ENCODE measurements at regions not wholly inside any gene's neighbourhood (a gene's known extent, or its start where the extent isn't known, plus 50 kb on each side); places are given as distances from the start of the nearest gene placed in this dataset.

GRCh38 chr11:134552749-134553148 is 140.7 kb upstream of the B3GAT1 start:
- TF ChIP-seq CTCF (IDR thresholded peaks at IDR 0.05) (no peak), POLR2AphosphoS5 (IDR thresholded peaks at IDR 0.05) (no peak), POLR2A (IDR thresholded peaks at IDR 0.05) (no peak)
- Histone ChIP-seq H3K36me3 (no peaks in the 10 kb centered on the region), H3K27me3 (replicated peaks; ENCODE audit: insufficient read depth) (no peaks in the 10 kb centered on the region), H3K9me3 (no peaks in the 10 kb centered on the region), H3K27ac (no peak overlapping the region), H3K4me1 (replicated peaks) (no peaks in the 10 kb centered on the region), H3K4me3 (no peak overlapping the region)
- intact Hi-C loops (cut with DNase I), result no loop called here
- no peak for DNase-seq (ENCODE audit: low spot score)
- WGBS, result 34% methylated on average over 1 of the region's 1 CpG

- no peak for DNase-seq (ENCODE audit: low spot score)
- 76% methylated on average over 5 of the region's 5 CpGs for WGBS
- Histone ChIP-seq H3K4me3 (no peak overlapping the region), H3K4me1 (replicated peaks) (no peaks in the 10 kb centered on the region), H3K27me3 (replicated peaks; ENCODE audit: insufficient read depth) (no peaks in the 10 kb centered on the region), H3K27ac (no peak overlapping the region), H3K36me3 (no peaks in the 10 kb centered on the region), H3K9me3 (no peaks in the 10 kb centered on the region)
- intact Hi-C loops (cut with DNase I), result no loop called here
- TF ChIP-seq POLR2A (IDR thresholded peaks at IDR 0.05), result no peak
- TF ChIP-seq CTCF (IDR thresholded peaks at IDR 0.05), result no peak
- TF ChIP-seq POLR2AphosphoS5 (IDR thresholded peaks at IDR 0.05), result no peak
Measured at GRCh38 chr11:134545521-134545920, 133.5 kb upstream of the B3GAT1 start.

GRCh38 chr11:134544095-134544815 is 132.2 kb upstream of the B3GAT1 start:
- Histone ChIP-seq H3K27ac (no peak overlapping the region), H3K27me3 (replicated peaks; ENCODE audit: insufficient read depth) (no peaks in the 10 kb centered on the region), H3K4me3 (no peak overlapping the region), H3K36me3 (no peaks in the 10 kb centered on the region), H3K4me1 (replicated peaks) (no peaks in the 10 kb centered on the region), H3K9me3 (no peaks in the 10 kb centered on the region)
- WGBS, result 79% methylated on average over 14 of the region's 14 CpGs
- TF ChIP-seq CTCF (IDR thresholded peaks at IDR 0.05) (no peak), POLR2A (IDR thresholded peaks at IDR 0.05) (no peak), POLR2AphosphoS5 (IDR thresholded peaks at IDR 0.05) (no peak)
- no peak for DNase-seq (ENCODE audit: low spot score)
- intact Hi-C loops (cut with DNase I), result no loop called here

GRCh38 chr11:134543645-134544044 is 131.6 kb upstream of the B3GAT1 start:
- DNase-seq (ENCODE audit: low spot score), result no peak
- intact Hi-C loops (cut with DNase I), result no loop called here
- no peaks in the 10 kb centered on the region for H3K27me3 ChIP-seq (replicated peaks; ENCODE audit: insufficient read depth)
- WGBS, result 88% methylated on average over 4 of the region's 4 CpGs
- TF ChIP-seq POLR2A (IDR thresholded peaks at IDR 0.05) (no peak), CTCF (IDR thresholded peaks at IDR 0.05) (no peak), POLR2AphosphoS5 (IDR thresholded peaks at IDR 0.05) (no peak)
- H3K36me3 ChIP-seq, result no peaks in the 10 kb centered on the region
- no peak overlapping the region for H3K4me3 ChIP-seq
- no peak overlapping the region for H3K27ac ChIP-seq
- H3K4me1 ChIP-seq (replicated peaks), result no peaks in the 10 kb centered on the region
- no peaks in the 10 kb centered on the region for H3K9me3 ChIP-seq

- no peaks in the 10 kb centered on the region for H3K36me3 ChIP-seq
- no peak overlapping the region for H3K4me3 ChIP-seq
- H3K27ac ChIP-seq, result no peak overlapping the region
- TF ChIP-seq POLR2AphosphoS5 (IDR thresholded peaks at IDR 0.05), result no peak
- no peak for TF ChIP-seq CTCF (IDR thresholded peaks at IDR 0.05)
- TF ChIP-seq POLR2A (IDR thresholded peaks at IDR 0.05), result no peak
- no peaks in the 10 kb centered on the region for H3K27me3 ChIP-seq (replicated peaks; ENCODE audit: insufficient read depth)
- no peaks in the 10 kb centered on the region for H3K9me3 ChIP-seq
- H3K4me1 ChIP-seq (replicated peaks), result no peaks in the 10 kb centered on the region
- WGBS, result 77% methylated on average over 4 of the region's 4 CpGs
- DNase-seq (ENCODE audit: low spot score), result no peak
- intact Hi-C loops (cut with DNase I), result no loop called here
Measured at GRCh38 chr11:134543241-134543640, 131.2 kb upstream of the B3GAT1 start.

Data from prostate gland (tissue), 2 donors.